ENCODE measurements at regions not wholly inside any gene's neighbourhood (a gene's known extent, or its start where the extent isn't known, plus 50 kb on each side); places are given as distances from the start of the nearest gene placed in this dataset.

GRCh38 chr12:130216031-130216430 lies 53.8 kb downstream of the FZD10 start:
- no peak for DNase-seq (ENCODE audit: low spot score)

DNA sequence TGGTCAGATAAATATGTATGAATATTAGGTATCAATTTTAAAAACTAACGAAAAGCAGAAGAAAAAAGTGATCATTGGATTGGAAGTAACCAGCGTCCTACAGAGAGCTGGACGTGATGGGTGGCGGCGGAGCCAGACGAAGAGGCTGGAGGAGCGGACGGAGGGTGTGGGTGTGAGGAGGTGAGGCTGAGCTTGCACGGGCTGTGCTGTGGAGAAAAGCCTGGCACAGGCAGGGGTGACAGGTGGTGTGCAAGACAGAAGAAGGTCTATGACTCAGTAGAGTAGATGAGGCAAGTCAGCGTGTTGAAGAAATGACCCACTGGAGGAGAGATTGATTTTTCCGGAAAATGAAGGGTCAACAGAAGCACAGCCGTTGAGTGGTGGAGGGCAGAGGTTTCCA lies 56.4 kb downstream of the FZD10 start:
- no peak for DNase-seq (ENCODE audit: low spot score)

GRCh38 chr12:130219929-130220705 lies 57.9 kb downstream of the FZD10 start:
- DNase-seq (ENCODE audit: low spot score), result no peak

DNA sequence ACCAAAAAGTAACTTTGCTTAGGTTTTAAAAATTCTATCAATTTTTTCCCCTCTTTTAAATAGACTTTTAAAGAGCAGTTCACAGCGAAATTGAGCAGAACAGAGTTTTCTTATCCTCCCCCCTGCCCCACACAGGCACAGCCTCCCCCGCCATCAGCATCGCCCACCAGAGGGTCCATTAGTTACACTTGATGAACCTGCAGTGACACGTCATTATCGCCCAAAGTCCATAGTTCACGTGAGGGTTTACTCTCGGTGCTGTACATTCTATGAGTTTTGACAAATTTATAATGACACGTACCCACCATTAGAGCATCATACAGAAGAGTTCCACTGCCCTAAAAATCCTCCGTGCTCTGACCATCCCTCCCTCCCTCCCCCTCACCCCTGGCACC lies 58.4 kb downstream of the FZD10 start:
- no peak for DNase-seq (ENCODE audit: low spot score)

DNA sequence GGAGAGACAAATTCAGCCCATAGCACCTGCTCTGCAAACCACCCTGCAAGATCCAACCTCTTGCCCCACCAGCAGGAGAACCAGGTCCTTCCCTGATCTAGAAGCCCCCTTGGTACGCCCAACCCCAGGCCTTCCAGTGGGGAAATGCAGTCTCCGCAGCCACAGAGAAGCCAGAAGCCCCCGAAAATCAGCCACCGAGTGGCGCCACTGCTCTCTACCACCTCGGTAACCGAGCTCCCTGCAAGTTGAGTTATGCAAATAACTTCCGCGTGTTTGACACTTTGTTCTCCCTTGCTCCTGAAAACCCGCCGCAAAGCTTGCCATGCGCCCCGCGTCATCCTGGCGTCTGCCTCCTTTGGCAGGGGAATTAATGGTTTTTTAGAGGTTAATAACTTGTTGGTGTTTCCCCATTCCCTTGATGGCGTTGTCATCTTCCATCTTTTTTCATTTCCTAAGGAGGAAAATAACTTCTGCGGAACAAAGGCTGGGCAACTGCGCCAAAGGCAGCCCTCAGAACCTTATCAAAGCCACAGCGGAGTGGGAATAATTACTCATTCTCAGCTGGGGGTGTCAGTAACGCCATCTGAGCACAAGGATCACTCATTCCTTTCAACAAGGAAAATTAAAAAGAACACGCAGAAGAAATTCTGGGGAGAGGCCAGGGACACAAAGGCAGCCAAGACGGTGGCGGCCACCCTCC lies 60.4 kb downstream of the FZD10 start:
- no peak for DNase-seq (ENCODE audit: low spot score)

DNA sequence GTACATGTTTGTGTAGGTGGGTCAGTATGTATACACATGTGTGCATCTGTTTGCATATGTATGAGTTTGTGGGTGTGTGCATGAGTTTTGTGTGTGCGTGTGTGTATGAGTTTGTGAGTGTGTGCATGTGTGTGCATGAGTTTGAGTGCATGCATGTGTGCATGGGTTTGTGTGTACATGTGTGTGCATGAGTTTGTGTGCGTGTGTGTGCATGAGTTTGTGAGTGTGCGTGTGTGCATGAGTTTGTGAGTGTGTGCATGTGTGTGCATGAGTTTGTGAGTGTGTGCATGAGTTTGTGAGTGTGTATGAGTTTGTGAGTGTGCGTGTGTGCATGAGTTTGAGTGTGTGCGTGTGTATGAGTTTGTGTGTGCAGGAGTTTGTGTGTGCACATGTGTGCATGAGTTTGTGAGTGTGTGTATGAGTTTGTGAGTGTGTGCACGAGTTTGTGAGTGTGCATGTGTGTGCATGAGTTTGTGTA lies 61.5 kb downstream of the FZD10 start:
- no peak for DNase-seq (ENCODE audit: low spot score)

DNA sequence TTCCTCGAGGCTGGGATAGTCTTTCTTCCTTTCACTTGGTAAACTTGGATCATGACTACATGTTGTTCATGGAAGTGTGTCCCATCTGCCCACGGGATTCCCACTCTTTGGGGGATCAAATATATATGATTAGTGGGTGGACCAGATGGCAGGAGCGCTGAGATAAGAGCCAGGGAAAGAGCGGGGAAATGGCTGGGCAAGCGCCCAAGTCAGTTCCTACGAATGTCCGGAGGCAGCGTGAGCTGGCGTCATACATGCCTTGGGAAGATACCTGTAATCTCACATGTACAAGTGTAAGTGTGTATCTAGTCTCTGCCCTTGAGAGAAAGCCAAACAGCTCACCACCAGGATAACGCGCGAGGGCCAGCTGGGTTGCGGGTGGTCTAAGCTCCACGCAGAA lies 62.3 kb downstream of the FZD10 start:
- no peak for DNase-seq (ENCODE audit: low spot score)

GRCh38 chr12:130225347-130225746 lies 63.1 kb downstream of the FZD10 start:
- DNase-seq (ENCODE audit: low spot score), result no peak

DNA sequence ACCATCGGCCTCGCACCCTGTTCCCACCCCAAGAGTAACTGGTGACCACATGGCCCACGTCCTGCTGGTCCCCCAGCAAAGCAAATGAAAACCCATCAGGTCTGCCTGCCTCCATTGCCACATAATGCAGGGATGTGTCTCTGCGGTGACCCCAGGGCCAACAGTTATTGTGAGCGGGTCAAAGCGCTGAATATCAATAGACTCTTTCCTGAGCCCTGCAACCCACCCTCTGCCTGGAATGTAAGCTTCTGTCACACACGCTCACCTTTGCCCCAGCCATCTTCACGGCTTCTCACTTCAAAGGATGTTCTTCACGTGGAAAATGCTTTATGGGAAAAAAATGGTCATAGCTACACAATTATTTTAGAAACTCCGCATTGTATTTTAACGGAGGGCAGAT lies 63.9 kb downstream of the FZD10 start:
- DNase-seq (ENCODE audit: low spot score), result no peak

- no peak for DNase-seq (ENCODE audit: low spot score)
These were observed 64.5 kb downstream of the FZD10 start for GRCh38 chr12:130226771-130227170.

DNA sequence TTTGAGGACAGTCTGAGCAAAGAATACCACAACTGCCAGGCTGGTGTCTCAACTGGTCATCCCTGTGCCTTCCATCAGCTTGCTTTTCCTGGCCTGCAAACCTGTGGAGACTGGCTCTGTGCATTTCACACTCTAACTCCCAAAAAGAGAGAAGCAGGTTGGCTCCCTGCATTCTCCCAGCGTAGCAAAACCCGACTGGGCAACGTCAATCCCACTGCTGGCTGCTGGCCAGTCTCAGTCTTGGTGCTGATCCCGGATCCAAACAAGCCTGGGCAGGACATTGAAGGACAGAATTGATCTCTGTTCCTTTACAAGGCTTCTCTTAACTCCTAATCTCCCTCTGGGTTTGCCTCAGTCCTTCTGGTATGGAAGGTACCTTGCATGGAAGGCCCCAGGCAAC lies 65.4 kb downstream of the FZD10 start:
- DNase-seq (ENCODE audit: low spot score), result no peak

DNA sequence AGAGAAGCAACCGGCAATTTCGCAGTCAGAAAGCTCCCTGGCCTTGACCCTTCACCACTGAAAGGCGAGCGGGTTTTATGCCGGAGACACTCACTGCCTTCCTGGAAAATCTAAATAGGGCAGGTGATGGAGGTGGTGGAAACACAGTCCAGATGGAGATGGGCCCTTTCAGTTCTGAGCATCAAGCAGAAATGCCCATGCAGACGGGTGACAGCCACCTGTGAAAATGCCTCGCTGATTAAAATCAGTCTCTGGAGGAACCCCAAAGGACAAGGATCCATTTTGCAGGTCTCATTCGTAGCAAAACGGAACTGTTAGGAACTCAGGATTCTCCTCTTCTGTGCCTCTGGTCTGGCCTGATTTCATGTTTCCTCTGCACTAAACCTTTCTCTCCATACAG lies 74.2 kb downstream of the FZD10 start:
- DNase-seq (ENCODE audit: low spot score), result no peak

DNA sequence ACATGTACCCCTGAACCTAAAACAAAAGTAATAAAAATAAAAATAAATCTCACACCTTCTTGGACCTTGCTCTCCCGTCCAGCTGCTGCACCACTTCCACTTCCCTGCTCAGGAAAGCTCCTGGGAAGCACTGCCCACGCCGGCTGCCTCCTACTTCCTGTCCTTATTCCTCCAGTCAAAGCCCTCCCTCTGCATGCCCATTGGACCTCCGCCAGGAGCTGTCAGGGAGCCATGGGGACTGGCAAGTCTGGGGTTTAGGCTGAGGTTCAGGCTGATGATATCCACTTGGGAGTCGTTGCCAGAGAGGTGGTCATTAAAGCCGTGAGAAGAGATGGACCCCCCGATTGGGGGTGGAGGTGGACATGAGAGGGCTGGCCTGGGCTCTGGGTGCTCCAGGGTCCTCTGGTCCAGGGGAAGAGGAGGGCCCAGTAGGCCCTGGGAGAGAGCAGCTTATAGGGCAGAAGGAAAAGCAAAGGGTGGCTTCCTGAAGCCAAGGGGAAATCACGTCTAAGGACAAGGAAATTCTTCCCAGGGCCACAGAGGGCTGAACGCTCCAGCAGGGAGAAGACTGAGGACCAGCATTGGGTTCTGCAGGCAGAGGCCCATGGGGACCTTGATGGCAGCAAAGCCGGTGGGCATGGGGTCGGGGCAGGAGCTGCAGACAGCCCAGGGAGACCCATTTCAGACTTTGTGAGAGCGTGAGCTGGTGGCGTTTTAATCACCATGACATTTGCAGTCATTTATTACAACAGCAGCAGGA lies 78.7 kb downstream of the FZD10 start:
- no peak for DNase-seq (ENCODE audit: low spot score)

DNA sequence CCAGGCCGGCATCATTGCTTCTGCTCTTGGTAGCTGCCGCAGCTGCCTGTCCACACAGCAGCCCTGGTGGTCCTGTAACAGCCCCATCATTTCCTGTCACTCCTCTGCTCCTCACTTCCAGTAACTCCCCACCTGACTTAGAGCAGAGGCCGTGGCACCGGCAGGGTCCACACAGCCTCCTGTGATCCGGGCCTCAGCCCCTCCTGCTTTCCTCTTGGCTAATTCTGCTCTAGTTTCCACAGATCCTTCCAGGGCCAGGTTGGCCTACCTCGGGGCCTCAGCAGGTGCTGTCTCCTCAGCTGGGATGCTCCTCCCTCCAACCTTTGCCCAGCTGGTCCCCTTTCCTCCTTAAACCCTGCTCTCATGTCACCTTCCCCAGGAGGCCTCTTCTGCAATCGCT lies 80.2 kb downstream of the FZD10 start:
- DNase-seq (ENCODE audit: low spot score), result no peak

- DNase-seq (ENCODE audit: low spot score), result no peak
These were observed 83.0 kb downstream of the FZD10 start for GRCh38 chr12:130245251-130245650.

- no peak for DNase-seq (ENCODE audit: low spot score)
These were observed 84.3 kb downstream of the FZD10 start for GRCh38 chr12:130246560-130246959.

DNA sequence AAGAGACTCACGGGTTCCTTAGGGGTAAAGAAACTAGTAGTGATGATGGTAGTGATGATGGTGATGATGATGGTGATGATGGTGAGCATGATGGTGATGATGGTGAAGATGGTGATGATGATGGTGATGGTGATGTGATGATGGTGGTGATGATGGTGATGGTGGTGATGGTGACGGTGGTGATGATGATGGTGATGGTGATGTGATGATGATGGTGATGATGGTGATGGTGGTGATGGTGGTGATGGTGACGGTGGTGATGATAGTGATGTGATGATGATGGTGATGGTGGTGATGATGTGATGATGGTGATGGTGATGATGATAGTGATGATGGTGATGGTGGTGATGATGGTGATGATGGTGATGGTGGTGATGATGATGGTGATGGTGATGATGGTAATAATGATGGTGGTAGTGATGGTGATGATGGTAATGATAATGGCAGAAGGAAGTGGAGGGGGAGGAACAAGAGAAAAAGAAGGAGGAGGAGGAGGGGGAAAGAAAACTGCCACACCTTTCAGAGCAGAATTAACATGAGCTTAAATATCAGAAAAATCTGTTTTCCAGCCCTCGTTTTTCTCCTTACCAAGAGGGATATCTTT lies 85.5 kb downstream of the FZD10 start:
- no peak for DNase-seq (ENCODE audit: low spot score)

- DNase-seq (ENCODE audit: low spot score), result no peak
These were observed 87.1 kb downstream of the FZD10 start for GRCh38 chr12:130249376-130249775.

DNA sequence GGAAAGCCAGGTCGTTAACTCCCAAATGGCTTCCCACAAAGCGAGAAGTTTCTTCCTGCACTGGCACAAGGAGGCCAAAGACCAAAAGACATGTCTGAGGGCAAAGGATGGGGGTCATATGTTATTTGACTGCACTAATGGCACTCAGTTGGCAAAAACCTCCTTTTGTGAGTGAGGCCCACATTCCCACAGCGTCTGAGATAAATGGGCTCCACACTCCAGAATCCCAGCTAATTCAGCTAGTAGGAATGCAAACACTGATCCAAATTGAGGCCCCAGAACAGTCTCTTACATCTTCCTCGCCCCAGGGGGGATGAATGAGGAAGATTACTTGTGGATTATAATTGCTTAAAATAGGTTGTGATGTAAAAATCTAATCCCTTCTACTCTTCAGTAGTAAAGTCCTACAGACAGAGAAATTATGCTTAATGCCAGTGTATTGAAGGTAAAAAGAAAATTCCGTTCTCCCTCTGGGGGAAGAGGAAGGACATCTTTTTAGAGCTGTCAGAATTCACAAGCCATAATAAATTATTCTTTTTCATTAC lies 86.4 kb upstream of the PIWIL1 start:
- no peak for DNase-seq (ENCODE audit: low spot score)

GRCh38 chr12:130253866-130254265 lies 83.8 kb upstream of the PIWIL1 start:
- no peak for DNase-seq (ENCODE audit: low spot score)

DNA sequence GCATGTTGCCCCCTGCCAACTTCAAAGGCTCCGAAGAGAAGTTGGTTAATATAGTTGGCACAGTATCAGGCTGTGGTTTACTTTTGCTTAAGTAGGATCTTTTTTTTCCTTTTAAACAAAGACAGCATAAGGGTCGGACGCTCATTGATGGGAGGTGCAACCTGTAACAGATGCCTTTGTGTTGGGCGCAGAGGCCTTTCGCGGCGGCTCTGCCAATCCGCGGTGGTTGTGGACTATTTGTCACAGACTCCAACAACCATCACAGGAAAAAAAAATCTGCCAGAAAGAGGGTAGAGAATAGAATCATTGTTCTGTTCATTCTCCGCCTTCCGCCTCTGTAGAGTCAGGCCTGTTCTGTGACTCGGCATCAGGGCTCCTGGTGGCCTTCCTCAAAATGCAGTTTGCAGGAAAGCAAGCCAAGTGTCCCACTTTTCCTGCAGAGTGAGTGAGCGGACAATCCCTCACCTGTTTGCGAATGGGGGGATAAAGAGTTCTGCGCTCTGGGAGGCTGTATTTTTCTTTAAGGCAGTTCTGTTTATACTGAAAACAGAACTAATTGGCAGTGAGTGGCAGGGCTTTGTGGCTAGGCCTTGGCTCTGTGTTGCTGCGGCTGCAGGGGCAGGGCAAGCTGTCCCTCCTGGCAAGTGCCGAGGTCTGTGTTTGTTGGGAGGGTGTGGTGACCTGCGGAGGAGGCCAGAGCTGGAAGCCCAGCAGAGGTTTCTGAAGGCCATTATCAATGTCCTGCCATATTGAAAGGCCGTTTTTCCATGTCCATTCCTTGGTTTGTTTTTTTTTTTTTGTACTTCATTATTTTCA lies 83.0 kb upstream of the PIWIL1 start:
- no peak for DNase-seq (ENCODE audit: low spot score)
